Activated CD8-positive, alpha-beta T cell treated with anti-CD3 and anti-CD28 coated beads for 36 hours (primary cell): ENCODE measurements at regions not wholly inside any gene's neighbourhood (a gene's known extent, or its start where the extent isn't known, plus 50 kb on each side); places are given as distances from the start of the nearest gene placed in this dataset.

Source experiments
- ATAC-seq: fragments of 200-7000 bp; cut with Tn5 transposase; one replicate; pipeline ENCODE4 v1.10.0; 2021; ENCODE audit warnings: mild to moderate bottlenecking, moderate library complexity
- CTCF ChIA-PET: fragments of 350-600 bp; sonication (Branson Sonifier 250); formaldehyde crosslinking; loops from one replicate; lab custom pipeline; 2021; ENCODE audit warnings: antibody characterized with exemption; lab: Charles Lee
- POLR2A ChIA-PET: fragments of 350-600 bp; sonication (Branson Sonifier 250); formaldehyde crosslinking; loops from one replicate; lab custom pipeline; 2021; ENCODE audit warnings: antibody characterized with exemption; lab: Charles Lee
- DNase-seq: peaks from one replicate; pipeline ENCODE4 v3.0.0-alpha.2; 2020
- H3K27ac Mint-ChIP-seq: one replicate; pipeline ENCODE4 v1.8.0; 2021; ENCODE audit warnings: mild to moderate bottlenecking, mixed read lengths
- H3K27me3 Mint-ChIP-seq: one replicate; pipeline ENCODE4 v1.8.0; 2021; ENCODE audit warnings: mixed read lengths
- H3K36me3 Mint-ChIP-seq: one replicate; pipeline ENCODE4 v1.8.0; 2021; ENCODE audit warnings: low read depth, mixed read lengths
- H3K4me1 Mint-ChIP-seq: one replicate; pipeline ENCODE4 v1.8.0; 2021; ENCODE audit warnings: low read depth, mixed read lengths
- H3K4me3 Mint-ChIP-seq: one replicate; pipeline ENCODE4 v1.8.0; 2021; ENCODE audit warnings: mild to moderate bottlenecking, moderate library complexity, mixed read lengths
- H3K9me3 Mint-ChIP-seq: one replicate; pipeline ENCODE4 v1.8.0; 2021; ENCODE audit warnings: mixed read lengths
- intact Hi-C: fragments of 100-400 bp; cut with micrococcal nuclease; formaldehyde crosslinking; loops from one replicate; pipeline ENCODE4 v1.10.0; 2022
- TF ChIP-seq, protein P1 (sequence below): fragments of 200-600 bp; IDR thresholded peaks from one replicate; pipeline ENCODE4 v1.8.0; 2022; ENCODE audit warnings: antibody characterized with exemption, mild to moderate bottlenecking

DNA sequence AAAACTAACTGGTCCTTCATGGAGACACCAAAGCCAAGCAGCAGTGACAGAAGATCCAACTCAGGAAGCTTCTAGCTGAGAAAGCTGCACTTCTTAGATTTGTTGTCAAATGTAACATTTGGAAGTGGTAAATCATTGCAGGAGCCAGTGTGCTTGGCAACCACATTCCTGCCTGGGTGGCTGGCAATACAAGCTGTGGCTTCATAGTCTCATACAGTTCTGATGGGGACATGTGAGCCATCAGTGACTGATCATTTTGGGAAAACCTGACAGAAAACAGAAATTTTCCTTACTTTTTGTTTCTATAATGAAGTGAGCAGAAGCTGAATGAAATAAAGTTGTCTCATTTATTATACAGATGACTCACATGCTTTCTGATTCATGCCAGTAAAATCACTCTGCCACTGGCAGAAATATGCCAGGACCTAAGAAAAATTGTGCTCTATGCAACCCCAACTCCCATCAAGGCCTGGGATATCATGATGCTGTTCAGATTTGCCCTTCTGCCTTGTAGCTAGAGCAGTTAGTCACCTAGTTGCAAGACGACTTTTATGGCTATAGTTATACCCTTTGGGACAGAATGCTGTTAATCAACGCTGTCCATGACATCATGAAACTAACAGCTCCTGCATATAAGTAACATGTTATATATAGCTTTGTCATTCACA is 508.1 kb downstream of the ADCYAP1 start:
- Mint-ChIP-seq H3K4me1 (no peaks in the 10 kb centered on the region), H3K27ac (no peak overlapping the region), H3K27me3 (no peaks in the 10 kb centered on the region), H3K4me3 (no peak overlapping the region), H3K36me3 (no peaks in the 10 kb centered on the region), H3K9me3 (no peaks in the 10 kb centered on the region)
- ATAC-seq (no peak), DNase-seq (no peak)
- POLR2A ChIA-PET, result interaction anchor here (0.5 kb wide), 1 partner anchor 31 kb away, joined by 3 read pairs; no protein-coding TSS in a partner anchor
- intact Hi-C loops, result no loop called here
- TF ChIP-seq, protein P1, sequence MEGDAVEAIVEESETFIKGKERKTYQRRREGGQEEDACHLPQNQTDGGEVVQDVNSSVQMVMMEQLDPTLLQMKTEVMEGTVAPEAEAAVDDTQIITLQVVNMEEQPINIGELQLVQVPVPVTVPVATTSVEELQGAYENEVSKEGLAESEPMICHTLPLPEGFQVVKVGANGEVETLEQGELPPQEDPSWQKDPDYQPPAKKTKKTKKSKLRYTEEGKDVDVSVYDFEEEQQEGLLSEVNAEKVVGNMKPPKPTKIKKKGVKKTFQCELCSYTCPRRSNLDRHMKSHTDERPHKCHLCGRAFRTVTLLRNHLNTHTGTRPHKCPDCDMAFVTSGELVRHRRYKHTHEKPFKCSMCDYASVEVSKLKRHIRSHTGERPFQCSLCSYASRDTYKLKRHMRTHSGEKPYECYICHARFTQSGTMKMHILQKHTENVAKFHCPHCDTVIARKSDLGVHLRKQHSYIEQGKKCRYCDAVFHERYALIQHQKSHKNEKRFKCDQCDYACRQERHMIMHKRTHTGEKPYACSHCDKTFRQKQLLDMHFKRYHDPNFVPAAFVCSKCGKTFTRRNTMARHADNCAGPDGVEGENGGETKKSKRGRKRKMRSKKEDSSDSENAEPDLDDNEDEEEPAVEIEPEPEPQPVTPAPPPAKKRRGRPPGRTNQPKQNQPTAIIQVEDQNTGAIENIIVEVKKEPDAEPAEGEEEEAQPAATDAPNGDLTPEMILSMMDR, result no peak
- CTCF ChIA-PET, result no interaction called here

DNA sequence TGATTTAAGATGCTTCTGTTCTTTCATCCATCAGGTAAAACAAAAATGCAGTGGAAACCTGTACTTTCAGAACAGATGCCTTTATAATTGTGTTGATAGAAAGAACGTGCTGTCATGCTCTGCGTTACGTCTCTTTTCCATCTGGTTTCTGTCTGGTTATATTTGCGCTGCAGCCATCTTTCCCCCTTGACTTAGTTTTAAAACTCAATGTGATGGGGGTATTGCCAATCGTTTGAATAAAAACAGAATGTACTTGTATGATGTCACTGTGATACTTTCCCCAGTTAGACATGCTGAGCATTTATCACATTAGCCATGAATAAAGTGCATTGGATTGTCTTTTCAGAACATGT is 508.6 kb downstream of the ADCYAP1 start:
- Mint-ChIP-seq H3K36me3 (no peaks in the 10 kb centered on the region), H3K4me1 (no peaks in the 10 kb centered on the region), H3K4me3 (no peak overlapping the region), H3K9me3 (no peaks in the 10 kb centered on the region), H3K27me3 (no peaks in the 10 kb centered on the region), H3K27ac (no peak overlapping the region)
- TF ChIP-seq, protein P1, result no peak
- CTCF ChIA-PET, result no interaction called here
- DNase-seq, result no peak
- POLR2A ChIA-PET, result interaction anchor here (0.5 kb wide), 1 partner anchor 32 kb away, joined by 3 read pairs; no protein-coding TSS in a partner anchor
- no peak for ATAC-seq
- intact Hi-C loops, result no loop called here

DNA sequence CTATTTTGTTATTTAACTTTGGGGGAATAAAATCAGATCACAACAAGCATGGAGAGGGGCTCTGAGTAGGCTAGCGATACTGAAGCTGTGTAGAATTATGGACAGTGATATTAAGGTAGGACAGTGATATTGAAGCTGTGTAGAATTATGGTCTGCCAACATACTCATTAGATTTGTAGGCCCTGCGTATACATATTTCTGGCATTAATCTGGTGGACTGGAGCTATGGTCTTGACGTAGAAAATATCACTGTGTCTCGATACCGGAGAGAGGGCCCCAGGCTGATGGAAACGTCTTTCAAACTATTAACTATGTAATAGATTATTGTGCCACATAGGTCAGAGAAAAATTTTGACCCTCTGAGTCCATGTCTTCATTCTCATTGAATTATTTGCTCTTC is 511.4 kb downstream of the ADCYAP1 start:
- Mint-ChIP-seq H3K27me3 (no peaks in the 10 kb centered on the region), H3K9me3 (peaks cover 2% of the 10 kb centered on the region), H3K36me3 (no peaks in the 10 kb centered on the region), H3K27ac (no peak overlapping the region), H3K4me3 (no peak overlapping the region), H3K4me1 (no peaks in the 10 kb centered on the region)
- intact Hi-C loops, result no loop called here
- no peak for DNase-seq
- TF ChIP-seq, protein P1, result no peak
- ChIA-PET CTCF (interaction anchor here (0.6 kb wide), 1 partner anchor 9 kb away, joined by 4 read pairs; no protein-coding TSS in a partner anchor), POLR2A (no interaction called here)
- ATAC-seq, result no peak

DNA sequence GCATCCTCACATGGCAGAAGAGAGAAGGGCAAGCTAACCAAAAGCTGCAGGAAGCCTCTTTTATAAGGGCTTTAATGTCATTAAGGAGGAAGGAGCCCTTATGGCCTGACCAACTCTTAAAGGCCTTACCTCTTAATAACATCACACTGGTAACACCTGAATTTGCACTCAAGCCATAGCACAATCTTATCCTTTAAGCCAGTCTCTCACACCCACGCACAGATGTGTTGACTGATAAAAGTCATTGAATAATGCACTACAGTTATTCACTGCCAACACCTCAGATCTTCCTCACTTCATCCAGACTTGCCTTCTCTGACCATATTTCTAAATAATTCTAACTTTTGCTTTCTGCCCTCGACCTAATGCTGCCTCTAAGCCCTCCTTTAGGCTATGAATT is 516.8 kb downstream of the ADCYAP1 start:
- Mint-ChIP-seq H3K4me1 (no peaks in the 10 kb centered on the region), H3K27ac (no peak overlapping the region), H3K36me3 (no peaks in the 10 kb centered on the region), H3K9me3 (peaks cover 2% of the 10 kb centered on the region), H3K4me3 (no peak overlapping the region), H3K27me3 (no peaks in the 10 kb centered on the region)
- ATAC-seq, result no peak
- no peak for DNase-seq
- TF ChIP-seq, protein P1, result no peak
- ChIA-PET POLR2A (no interaction called here), CTCF (no interaction called here)
- intact Hi-C loops, result no loop called here

DNA sequence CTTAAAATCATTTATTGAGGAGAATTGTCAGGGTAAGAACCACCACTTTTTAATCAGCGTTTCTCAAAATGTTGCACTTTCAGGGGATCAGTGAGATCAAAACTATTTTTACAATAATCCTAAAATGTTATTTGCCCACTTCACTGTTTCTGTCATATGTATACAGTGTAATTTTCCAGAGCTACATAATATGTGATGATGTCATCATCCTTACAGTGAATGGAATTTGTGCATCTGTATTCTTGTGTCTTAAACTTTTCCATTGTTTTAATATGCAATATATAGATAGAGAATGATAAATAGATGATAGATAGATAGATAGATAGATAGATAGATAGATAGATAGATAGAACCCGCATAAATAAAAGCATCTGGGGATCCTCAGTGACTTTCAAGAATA is 518.0 kb downstream of the ADCYAP1 start:
- intact Hi-C loops, result no loop called here
- H3K4me1 Mint-ChIP-seq, result no peaks in the 10 kb centered on the region
- TF ChIP-seq, protein P1, result no peak
- DNase-seq, result no peak
- H3K9me3 Mint-ChIP-seq, result peaks cover 2% of the 10 kb centered on the region
- H3K27ac Mint-ChIP-seq, result no peak overlapping the region
- CTCF ChIA-PET, result no interaction called here
- no peaks in the 10 kb centered on the region for H3K27me3 Mint-ChIP-seq
- no peak overlapping the region for H3K4me3 Mint-ChIP-seq
- ATAC-seq, result no peak
- no peaks in the 10 kb centered on the region for H3K36me3 Mint-ChIP-seq
- POLR2A ChIA-PET, result no interaction called here
